Skeletal muscle cell (primary cell): ENCODE measurements at regions not wholly inside any gene's neighbourhood (a gene's known extent, or its start where the extent isn't known, plus 50 kb on each side); places are given as distances from the start of the nearest gene placed in this dataset.

Experiments used
- DNase-seq: peaks from one replicate; pipeline ENCODE4 v3.0.0-alpha.2; 2010; ENCODE audit warnings: low read depth
- H3K4me3 ChIP-seq: 2 replicates; pipeline ENCODE4 v1.5.1; 2011; ENCODE audit warnings: low read depth, mild to moderate bottlenecking, control low read depth, low read length, moderate library complexity

DNA sequence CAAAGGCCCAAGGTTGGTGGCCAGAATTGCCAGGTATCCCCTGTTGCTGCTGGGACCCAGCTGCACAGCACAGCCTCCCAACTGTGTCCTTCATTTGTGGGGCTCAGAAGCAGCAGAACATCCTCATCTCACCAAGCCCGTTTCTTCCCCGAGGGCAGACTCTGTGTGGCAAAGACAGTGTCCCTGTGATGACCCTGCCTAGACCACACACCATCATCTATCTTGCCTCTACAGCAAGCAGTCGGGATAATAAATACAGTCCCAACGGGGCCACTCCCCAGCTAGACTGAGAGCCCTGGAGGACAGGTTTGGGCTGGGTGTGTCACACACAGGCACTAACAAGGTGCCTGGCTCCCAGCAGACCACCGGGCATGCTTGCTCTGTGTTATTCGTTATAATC lies 93.4 kb downstream of the PTGR3 start:
- no peak for DNase-seq
- H3K4me3 ChIP-seq, result no peak overlapping the region
